ENCODE measurements at regions not wholly inside any gene's neighbourhood (a gene's known extent, or its start where the extent isn't known, plus 50 kb on each side); places are given as distances from the start of the nearest gene placed in this dataset.
A peak's percentile ranks its signal among the peaks of the same experiment; 100 is the strongest.
"Not testable (repeated sequence)": the region's sequence is repeated elsewhere in the genome, so short reads cannot be mapped to it uniquely, and the experiment has no call there.

DNA sequence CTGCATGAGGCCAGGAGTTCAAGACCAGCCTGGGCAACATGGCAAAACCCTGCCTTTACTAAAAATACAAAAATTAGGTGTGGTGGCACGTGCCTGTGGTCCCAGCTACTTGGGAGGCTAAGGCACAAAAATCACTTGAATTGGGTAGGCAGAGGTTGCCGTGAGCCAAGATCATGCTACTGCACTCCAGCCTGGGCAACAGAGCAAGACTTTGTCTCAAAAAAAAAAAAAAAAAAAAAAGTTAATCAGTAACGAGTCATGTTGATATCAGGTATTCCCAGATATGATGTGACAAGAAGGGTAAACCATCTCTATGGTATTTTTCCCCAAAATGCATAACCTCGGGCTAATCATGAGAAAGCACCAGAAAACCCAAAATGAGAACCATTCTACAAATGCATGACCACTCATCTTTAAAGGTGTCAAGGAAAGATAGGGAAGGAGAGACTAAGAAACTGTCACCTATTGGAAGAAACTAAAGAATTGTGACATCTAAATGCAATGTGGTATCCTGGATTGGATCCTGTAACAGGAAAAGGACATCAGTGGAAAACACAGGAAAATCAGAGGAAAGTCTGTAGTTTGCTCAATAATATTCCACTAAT, 66.5 kb upstream of the MAP4 start:
- H4K20me1 ChIP-seq (ENCODE audit: insufficient read depth, low read depth, low read length) = no peaks in the 10 kb centered on the region
- H3K27me3 ChIP-seq (ENCODE audit: low read length) = no peaks in the 10 kb centered on the region
- H3K9me2 ChIP-seq (replicated peaks; ENCODE audit: insufficient read depth, low read length) = no peaks in the 10 kb centered on the region
- H3K36me3 ChIP-seq (ENCODE audit: insufficient read depth, low read length) = peaks cover 13% of the 10 kb centered on the region; the same call in 1 of the 2 replicates
- H3K4me1 ChIP-seq (ENCODE audit: low read length) = peaks cover 9% of the 10 kb centered on the region
- H3K9me3 ChIP-seq (ENCODE audit: low read length) = no peaks in the 10 kb centered on the region
- no peak overlapping the region for H2AFZ ChIP-seq (ENCODE audit: low read length)
- DNase-seq = no peak
- no peak overlapping the region for H3K4me3 ChIP-seq (ENCODE audit: low read length)
- no peak overlapping the region for H3K4me2 ChIP-seq (ENCODE audit: low read depth, low read length, poor library complexity, severe bottlenecking)
- H3K9ac ChIP-seq (ENCODE audit: low read length) = no peak overlapping the region
- no peak overlapping the region for H3K27ac ChIP-seq (ENCODE audit: low read length)
- peaks cover 92% of the 10 kb centered on the region for H3K79me2 ChIP-seq (ENCODE audit: low read length)

DNA sequence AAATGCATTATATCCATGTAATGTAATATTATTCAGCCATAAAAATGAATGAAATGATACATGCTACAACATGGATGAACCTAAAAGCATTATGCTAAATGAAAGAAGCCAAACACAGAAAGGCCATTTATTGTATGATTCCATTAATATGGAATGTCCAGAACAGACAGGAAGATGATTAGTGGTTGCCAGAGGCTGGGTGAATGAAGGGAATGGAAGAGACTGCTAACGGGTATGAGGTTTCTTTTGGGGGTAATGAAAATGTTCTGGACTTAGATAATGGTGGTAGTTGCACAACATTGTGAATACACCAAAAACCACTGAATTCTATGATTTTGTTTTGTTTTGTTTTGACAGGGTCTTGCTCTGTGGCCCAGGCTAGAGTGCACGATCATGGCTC, 61.6 kb upstream of the MAP4 start:
- Histone ChIP-seq H3K27ac (ENCODE audit: low read length) (no peak overlapping the region), H3K4me1 (ENCODE audit: low read length) (no peaks in the 10 kb centered on the region), H2AFZ (ENCODE audit: low read length) (no peak overlapping the region), H3K4me2 (ENCODE audit: low read depth, low read length, poor library complexity, severe bottlenecking) (no peak overlapping the region), H4K20me1 (ENCODE audit: insufficient read depth, low read depth, low read length) (no peaks in the 10 kb centered on the region), H3K9ac (ENCODE audit: low read length) (no peak overlapping the region), H3K27me3 (ENCODE audit: low read length) (no peaks in the 10 kb centered on the region), H3K4me3 (ENCODE audit: low read length) (no peak overlapping the region), H3K9me3 (ENCODE audit: low read length) (no peaks in the 10 kb centered on the region), H3K9me2 (replicated peaks; ENCODE audit: insufficient read depth, low read length) (no peaks in the 10 kb centered on the region), H3K79me2 (ENCODE audit: low read length) (peaks cover 89% of the 10 kb centered on the region), H3K36me3 (ENCODE audit: insufficient read depth, low read length) (peaks cover 5% of the 10 kb centered on the region; the same call in 1 of the 2 replicates)
- DNase-seq = no peak

DNA sequence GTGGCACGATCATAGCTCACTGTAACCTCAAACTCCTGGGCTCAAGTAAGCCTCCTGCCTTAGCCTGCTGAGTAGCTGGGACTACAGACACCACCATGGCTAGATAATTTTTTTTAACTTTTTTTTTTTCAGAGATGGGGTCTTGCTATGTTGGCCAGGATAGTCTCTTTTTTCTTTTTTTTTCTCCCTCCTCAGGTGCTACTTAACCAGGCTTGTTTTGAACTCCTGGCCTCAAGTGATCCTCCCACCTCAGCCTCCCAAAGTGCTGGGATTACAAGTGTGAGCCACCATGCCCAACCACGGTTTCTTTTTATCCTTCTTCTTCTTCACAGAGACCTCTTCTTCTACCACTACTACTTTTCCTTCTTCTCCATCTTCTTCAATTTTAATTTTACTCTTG, 53.8 kb upstream of the MAP4 start:
- Histone ChIP-seq H3K4me1 (ENCODE audit: low read length) (peaks cover 8% of the 10 kb centered on the region), H3K27ac (ENCODE audit: low read length) (peak overlapping the region; percentile 54; the same call in 1 of the 2 replicates), H3K4me2 (ENCODE audit: low read depth, low read length, poor library complexity, severe bottlenecking) (no peak overlapping the region), H4K20me1 (ENCODE audit: insufficient read depth, low read depth, low read length) (no peaks in the 10 kb centered on the region), H3K9me3 (ENCODE audit: low read length) (no peaks in the 10 kb centered on the region), H3K36me3 (ENCODE audit: insufficient read depth, low read length) (0 out of 2 replicates have a peak, but pooled peaks cover 3% of the 10 kb centered on the region), H3K79me2 (ENCODE audit: low read length) (peaks cover 90% of the 10 kb centered on the region), H3K27me3 (ENCODE audit: low read length) (no peaks in the 10 kb centered on the region), H3K9me2 (replicated peaks; ENCODE audit: insufficient read depth, low read length) (no peaks in the 10 kb centered on the region), H3K4me3 (ENCODE audit: low read length) (no peak overlapping the region), H3K9ac (ENCODE audit: low read length) (no peak overlapping the region), H2AFZ (ENCODE audit: low read length) (no peak overlapping the region)
- no peak for DNase-seq

DNA sequence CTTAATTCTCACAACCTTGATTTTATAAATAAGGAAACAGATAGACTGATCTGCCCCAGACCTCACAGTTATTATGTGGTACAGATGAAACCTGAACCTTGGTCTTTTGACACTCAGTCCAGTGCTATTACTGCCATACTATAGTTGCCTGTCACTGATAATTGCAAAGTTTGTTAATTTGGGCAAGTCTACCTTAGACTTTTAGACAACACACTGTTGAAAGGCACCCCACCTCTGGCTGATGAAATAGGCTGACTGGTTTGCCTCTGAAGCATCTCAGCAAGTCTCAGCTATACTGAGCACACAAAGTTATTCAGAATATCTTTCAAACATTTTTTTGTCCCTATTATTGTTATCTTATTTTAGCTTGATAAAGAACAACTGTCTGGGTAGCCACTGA, 53.1 kb upstream of the MAP4 start:
- peaks cover 91% of the 10 kb centered on the region for H3K79me2 ChIP-seq (ENCODE audit: low read length)
- H4K20me1 ChIP-seq (ENCODE audit: insufficient read depth, low read depth, low read length) = no peaks in the 10 kb centered on the region
- H3K27me3 ChIP-seq (ENCODE audit: low read length) = no peaks in the 10 kb centered on the region
- no peak overlapping the region for H3K9ac ChIP-seq (ENCODE audit: low read length)
- no peak overlapping the region for H3K4me3 ChIP-seq (ENCODE audit: low read length)
- H3K36me3 ChIP-seq (ENCODE audit: insufficient read depth, low read length) = peaks cover 7% of the 10 kb centered on the region; the same call in 1 of the 2 replicates
- H3K4me2 ChIP-seq (ENCODE audit: low read depth, low read length, poor library complexity, severe bottlenecking) = no peak overlapping the region
- H2AFZ ChIP-seq (ENCODE audit: low read length) = no peak overlapping the region
- no peaks in the 10 kb centered on the region for H3K9me3 ChIP-seq (ENCODE audit: low read length)
- H3K4me1 ChIP-seq (ENCODE audit: low read length) = peaks cover 8% of the 10 kb centered on the region
- no peaks in the 10 kb centered on the region for H3K9me2 ChIP-seq (replicated peaks; ENCODE audit: insufficient read depth, low read length)
- DNase-seq = no peak
- peak overlapping the region; percentile 54; the same call in 1 of the 2 replicates for H3K27ac ChIP-seq (ENCODE audit: low read length)

DNA sequence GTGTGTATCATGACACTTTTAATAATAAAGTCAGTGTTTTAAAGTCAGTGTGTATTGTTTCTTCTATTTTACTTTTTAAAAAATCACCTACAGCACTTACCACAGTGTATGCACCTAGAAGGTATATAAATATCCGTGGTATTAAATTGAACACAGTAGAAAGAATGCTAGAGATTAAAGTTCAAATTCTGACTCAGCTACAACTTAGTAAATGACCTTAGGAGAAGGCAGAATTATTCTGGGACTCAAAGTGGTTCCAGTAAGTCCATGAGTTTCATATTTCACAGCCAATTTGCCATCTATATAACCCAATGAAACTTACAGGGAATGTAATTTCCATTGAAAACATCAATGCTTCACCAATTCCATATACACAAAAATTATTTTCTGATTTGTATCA, 52.7 kb upstream of the MAP4 start:
- no peaks in the 10 kb centered on the region for H3K9me2 ChIP-seq (replicated peaks; ENCODE audit: insufficient read depth, low read length)
- no peak overlapping the region for H3K4me2 ChIP-seq (ENCODE audit: low read depth, low read length, poor library complexity, severe bottlenecking)
- peaks cover 11% of the 10 kb centered on the region; the same call in 1 of the 2 replicates for H3K36me3 ChIP-seq (ENCODE audit: insufficient read depth, low read length)
- H2AFZ ChIP-seq (ENCODE audit: low read length) = no peak overlapping the region
- no peak overlapping the region for H3K4me3 ChIP-seq (ENCODE audit: low read length)
- no peak for DNase-seq
- no peaks in the 10 kb centered on the region for H3K27me3 ChIP-seq (ENCODE audit: low read length)
- H3K9ac ChIP-seq (ENCODE audit: low read length) = no peak overlapping the region
- H4K20me1 ChIP-seq (ENCODE audit: insufficient read depth, low read depth, low read length) = no peaks in the 10 kb centered on the region
- H3K4me1 ChIP-seq (ENCODE audit: low read length) = peaks cover 8% of the 10 kb centered on the region
- H3K27ac ChIP-seq (ENCODE audit: low read length) = peak overlapping the region; percentile 54; the same call in 1 of the 2 replicates
- no peaks in the 10 kb centered on the region for H3K9me3 ChIP-seq (ENCODE audit: low read length)
- H3K79me2 ChIP-seq (ENCODE audit: low read length) = peaks cover 95% of the 10 kb centered on the region

DNA sequence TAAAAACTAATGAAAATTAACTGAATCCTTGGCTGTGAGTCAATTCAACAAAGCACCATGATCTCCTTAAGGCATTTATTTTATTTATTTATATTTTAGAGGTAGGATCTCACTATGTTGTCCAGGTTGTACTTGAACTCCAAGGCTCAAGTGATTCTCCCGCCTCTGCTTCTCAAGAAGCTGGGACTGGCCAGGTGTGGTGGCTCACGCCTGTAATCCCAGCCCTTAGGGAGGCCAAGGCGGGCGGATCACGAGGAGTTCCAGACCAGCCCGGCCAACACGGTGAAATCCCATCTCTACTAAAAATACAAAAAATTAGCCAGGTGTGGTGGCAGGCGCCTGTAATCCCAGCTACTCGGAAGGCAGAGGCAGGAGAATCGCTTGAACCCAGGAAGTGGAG, 52.1 kb upstream of the MAP4 start:
- H3K4me3 ChIP-seq (ENCODE audit: low read length); H3K27ac ChIP-seq (ENCODE audit: low read length); DNase-seq; H3K9me3 ChIP-seq (ENCODE audit: low read length); H3K9ac ChIP-seq (ENCODE audit: low read length); H4K20me1 ChIP-seq (ENCODE audit: insufficient read depth, low read depth, low read length); H3K27me3 ChIP-seq (ENCODE audit: low read length); H2AFZ ChIP-seq (ENCODE audit: low read length); H3K4me2 ChIP-seq (ENCODE audit: low read depth, low read length, poor library complexity, severe bottlenecking); H3K9me2 ChIP-seq (replicated peaks; ENCODE audit: insufficient read depth, low read length); H3K4me1 ChIP-seq (ENCODE audit: low read length): not testable (repeated sequence)
- Histone ChIP-seq H3K36me3 (ENCODE audit: insufficient read depth, low read length) (peaks cover 16% of the 10 kb centered on the region), H3K79me2 (ENCODE audit: low read length) (peaks cover 95% of the 10 kb centered on the region)

DNA sequence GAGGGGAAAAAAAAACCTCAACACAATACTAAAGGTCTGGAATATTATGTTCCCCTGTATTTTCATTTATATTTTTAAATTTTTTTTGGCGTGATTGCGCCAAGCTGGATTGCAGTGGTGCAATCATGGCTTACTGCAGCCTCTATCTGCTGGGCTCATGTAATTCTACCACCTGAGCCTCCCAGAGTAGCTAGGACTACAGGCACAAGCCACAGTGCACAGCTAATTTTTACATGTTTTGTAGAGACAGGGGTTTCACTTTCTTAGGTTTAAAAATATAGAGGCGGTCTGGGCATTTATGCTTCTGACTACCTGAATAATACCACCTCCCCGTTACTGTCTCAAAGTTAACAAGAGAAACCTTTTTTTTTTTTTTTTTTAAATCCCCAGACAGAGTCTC, 51.1 kb upstream of the MAP4 start:
- Histone ChIP-seq H3K79me2 (ENCODE audit: low read length) (peaks cover 93% of the 10 kb centered on the region), H3K9ac (ENCODE audit: low read length) (no peak overlapping the region), H3K9me2 (replicated peaks; ENCODE audit: insufficient read depth, low read length) (no peaks in the 10 kb centered on the region), H2AFZ (ENCODE audit: low read length) (no peak overlapping the region), H3K4me1 (ENCODE audit: low read length) (peaks cover 8% of the 10 kb centered on the region), H3K27ac (ENCODE audit: low read length) (no peak overlapping the region), H3K4me2 (ENCODE audit: low read depth, low read length, poor library complexity, severe bottlenecking) (no peak overlapping the region), H3K27me3 (ENCODE audit: low read length) (no peaks in the 10 kb centered on the region), H3K9me3 (ENCODE audit: low read length) (no peaks in the 10 kb centered on the region), H3K36me3 (ENCODE audit: insufficient read depth, low read length) (peaks cover 22% of the 10 kb centered on the region), H3K4me3 (ENCODE audit: low read length) (no peak overlapping the region), H4K20me1 (ENCODE audit: insufficient read depth, low read depth, low read length) (no peaks in the 10 kb centered on the region)
- no peak for DNase-seq
